ENCODE measurements at regions not wholly inside any gene's neighbourhood (a gene's known extent, or its start where the extent isn't known, plus 50 kb on each side); places are given as distances from the start of the nearest gene placed in this dataset.

DNA sequence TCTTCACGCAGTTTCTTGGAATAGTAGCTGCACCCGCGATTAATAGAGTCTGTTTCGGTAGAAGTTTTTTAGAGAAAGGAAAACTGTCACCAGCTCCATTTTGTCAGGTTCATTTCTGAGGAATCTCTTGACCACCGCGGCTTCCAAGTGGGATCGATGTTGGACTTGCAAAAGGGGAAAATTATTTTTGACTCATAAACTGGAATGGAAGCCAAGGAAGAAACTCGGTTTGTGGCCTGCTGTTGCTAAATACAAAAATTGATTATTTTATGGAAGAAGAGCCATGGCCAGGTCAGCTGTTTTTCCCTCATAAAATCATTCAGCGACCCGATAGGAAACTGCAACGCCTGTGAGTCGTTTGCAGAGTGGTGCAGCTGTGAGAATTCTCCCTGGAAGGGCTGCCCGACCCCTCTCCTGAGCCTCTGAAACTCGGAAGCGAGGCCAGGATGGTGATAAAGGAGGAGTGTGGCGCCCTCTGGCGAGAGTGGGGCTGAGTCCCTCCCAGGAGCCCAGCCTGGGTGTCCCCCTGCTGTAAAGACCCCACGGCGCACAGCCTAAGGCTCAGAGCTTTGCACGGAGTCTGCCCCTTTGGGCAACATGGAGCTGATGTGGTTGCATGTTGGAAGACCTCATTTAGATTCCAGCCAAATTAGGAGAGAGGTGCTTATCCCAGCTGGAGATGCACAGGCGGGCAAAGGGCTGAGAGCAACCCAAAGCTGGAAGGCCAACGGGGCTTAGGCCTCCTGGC lies 83.6 kb upstream of the SLC25A33 start:
- TF ChIP-seq, protein P1, sequence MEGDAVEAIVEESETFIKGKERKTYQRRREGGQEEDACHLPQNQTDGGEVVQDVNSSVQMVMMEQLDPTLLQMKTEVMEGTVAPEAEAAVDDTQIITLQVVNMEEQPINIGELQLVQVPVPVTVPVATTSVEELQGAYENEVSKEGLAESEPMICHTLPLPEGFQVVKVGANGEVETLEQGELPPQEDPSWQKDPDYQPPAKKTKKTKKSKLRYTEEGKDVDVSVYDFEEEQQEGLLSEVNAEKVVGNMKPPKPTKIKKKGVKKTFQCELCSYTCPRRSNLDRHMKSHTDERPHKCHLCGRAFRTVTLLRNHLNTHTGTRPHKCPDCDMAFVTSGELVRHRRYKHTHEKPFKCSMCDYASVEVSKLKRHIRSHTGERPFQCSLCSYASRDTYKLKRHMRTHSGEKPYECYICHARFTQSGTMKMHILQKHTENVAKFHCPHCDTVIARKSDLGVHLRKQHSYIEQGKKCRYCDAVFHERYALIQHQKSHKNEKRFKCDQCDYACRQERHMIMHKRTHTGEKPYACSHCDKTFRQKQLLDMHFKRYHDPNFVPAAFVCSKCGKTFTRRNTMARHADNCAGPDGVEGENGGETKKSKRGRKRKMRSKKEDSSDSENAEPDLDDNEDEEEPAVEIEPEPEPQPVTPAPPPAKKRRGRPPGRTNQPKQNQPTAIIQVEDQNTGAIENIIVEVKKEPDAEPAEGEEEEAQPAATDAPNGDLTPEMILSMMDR (IDR thresholded peaks at IDR 0.05; ENCODE audit: low read depth, low read length) = peak; percentile 86
- no peak for TF ChIP-seq EZH2phosphoT487 (IDR thresholded peaks at IDR 0.05; ENCODE audit: low read depth)
